Peyer's patch (tissue), 4 donors: ENCODE measurements at regions not wholly inside any gene's neighbourhood (a gene's known extent, or its start where the extent isn't known, plus 50 kb on each side); places are given as distances from the start of the nearest gene placed in this dataset.

ENCODE experiments used
- POLR2A ChIP-seq, 2 donors: fragments of 450-650 bp; IDR thresholded peaks; one replicate each; pipeline ENCODE4 v1.5.1; 2017; ENCODE audit warnings: antibody characterized with exemption in 2 of 2, mild to moderate bottlenecking in 2 of 2, moderate library complexity in 2 of 2
- TF ChIP-seq, protein P1 (sequence below), 6 experiments: fragments of 450-650 bp in 4 of 6; fragments of 200-600 bp in 2 of 6; sonication (generic) in 1 of 6; IDR thresholded peaks; one replicate each; pipeline ENCODE4 v1.5.1; 2017 to 2019; ENCODE audit warnings: antibody characterized with exemption in 6 of 6, mild to moderate bottlenecking in 3 of 6, moderate library complexity in 1 of 6

GRCh38 chrX:77003530-77003929 lies 443.7 kb upstream of the FGF16 start:
- TF ChIP-seq POLR2A (IDR thresholded peaks at IDR 0.05): no peak
- TF ChIP-seq, protein P1, sequence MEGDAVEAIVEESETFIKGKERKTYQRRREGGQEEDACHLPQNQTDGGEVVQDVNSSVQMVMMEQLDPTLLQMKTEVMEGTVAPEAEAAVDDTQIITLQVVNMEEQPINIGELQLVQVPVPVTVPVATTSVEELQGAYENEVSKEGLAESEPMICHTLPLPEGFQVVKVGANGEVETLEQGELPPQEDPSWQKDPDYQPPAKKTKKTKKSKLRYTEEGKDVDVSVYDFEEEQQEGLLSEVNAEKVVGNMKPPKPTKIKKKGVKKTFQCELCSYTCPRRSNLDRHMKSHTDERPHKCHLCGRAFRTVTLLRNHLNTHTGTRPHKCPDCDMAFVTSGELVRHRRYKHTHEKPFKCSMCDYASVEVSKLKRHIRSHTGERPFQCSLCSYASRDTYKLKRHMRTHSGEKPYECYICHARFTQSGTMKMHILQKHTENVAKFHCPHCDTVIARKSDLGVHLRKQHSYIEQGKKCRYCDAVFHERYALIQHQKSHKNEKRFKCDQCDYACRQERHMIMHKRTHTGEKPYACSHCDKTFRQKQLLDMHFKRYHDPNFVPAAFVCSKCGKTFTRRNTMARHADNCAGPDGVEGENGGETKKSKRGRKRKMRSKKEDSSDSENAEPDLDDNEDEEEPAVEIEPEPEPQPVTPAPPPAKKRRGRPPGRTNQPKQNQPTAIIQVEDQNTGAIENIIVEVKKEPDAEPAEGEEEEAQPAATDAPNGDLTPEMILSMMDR (IDR thresholded peaks at IDR 0.05): no peak
